ENCODE measurements at regions not wholly inside any gene's neighbourhood (a gene's known extent, or its start where the extent isn't known, plus 50 kb on each side); places are given as distances from the start of the nearest gene placed in this dataset.

- no peak for DNase-seq
Observed at GRCh38 chr12:24500831-24501230, 448.1 kb downstream of the BCAT1 start.

- DNase-seq: no peak
Observed at GRCh38 chr12:24500421-24500820, 448.5 kb downstream of the BCAT1 start.

- DNase-seq: no peak
Observed at GRCh38 chr12:24499151-24500146, 449.5 kb downstream of the BCAT1 start.

DNA sequence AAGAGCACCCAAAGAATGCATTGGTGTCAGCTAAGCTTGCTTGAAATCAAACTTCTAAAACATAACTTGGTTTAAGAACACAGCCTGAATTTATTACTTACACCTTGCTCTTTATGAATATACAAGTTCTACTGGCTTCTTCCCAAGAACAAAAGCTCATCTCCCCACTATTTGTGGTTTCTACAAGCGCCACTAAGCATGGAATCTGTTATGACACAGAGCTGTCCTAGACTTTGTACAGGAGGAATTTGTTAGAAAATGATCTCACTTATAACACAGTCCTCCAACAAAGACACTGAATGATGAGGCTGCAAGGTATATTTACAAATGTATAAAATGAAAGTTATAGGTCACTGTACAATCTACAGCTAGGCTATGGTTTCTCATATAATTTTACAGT lies 452.1 kb downstream of the BCAT1 start:
- DNase-seq: no peak

GRCh38 chr12:24494401-24494800 lies 454.5 kb downstream of the BCAT1 start:
- no peak for DNase-seq

GRCh38 chr12:24491968-24492367 lies 456.9 kb downstream of the BCAT1 start:
- no peak for DNase-seq

GRCh38 chr12:24489939-24490338 lies 459.0 kb downstream of the BCAT1 start:
- no peak for DNase-seq

GRCh38 chr12:24488906-24489619 lies 459.8 kb downstream of the BCAT1 start:
- DNase-seq: no peak

GRCh38 chr12:24488091-24488596 lies 460.8 kb downstream of the BCAT1 start:
- no peak for DNase-seq

GRCh38 chr12:24487606-24488005 lies 461.3 kb downstream of the BCAT1 start:
- no peak for DNase-seq

DNA sequence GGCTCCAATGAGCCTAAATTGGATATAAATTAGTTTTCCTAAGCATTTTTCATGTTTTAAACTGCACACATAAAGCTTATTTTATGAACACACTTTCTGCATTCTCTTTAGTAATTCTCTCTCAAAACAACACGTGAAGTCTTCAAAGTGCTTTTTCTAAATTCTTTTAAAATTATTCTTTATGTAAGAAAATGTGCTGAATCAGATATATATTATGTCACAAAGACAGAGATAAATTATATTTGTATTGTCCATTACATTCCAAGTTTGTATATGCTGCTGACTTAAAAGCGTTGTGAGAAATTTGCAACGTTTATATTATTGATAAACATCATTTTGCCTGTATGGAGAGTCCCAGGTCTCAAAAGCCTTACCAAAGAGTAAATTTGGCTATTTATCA lies 465.2 kb downstream of the BCAT1 start:
- no peak for DNase-seq

DNA sequence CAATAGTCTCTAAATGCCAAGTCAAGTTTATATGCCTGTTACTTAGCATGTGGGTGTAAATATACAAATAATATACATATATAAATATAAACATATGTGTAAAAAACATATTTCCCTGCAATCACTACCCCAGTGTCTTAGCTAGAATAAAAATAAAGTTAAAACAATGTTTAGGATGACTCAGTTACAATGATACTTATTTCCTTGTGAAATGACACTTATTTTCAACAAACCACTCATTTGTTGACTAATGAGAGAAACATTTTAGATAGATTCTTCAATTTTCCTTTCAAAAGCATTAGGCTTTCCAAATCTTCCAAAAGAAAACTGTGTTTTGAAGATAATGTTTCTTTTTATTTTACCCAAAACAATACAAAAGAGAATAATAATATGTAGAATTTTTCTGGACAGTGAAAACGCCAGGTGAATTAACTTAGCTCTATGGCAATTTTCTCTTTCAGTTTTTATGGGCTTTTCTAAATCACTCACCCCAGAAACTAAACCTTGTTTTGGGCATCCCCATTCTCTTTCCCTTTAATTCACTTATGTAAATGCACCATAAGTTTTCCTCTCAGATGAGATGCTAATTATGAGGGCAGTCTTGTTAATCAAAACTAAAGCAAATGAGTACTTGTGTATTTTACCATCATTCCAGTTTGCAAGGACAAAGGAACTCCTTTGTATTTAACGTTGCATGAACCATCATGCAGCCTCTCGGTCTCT lies 465.9 kb downstream of the BCAT1 start:
- DNase-seq: peak; percentile 51

DNA sequence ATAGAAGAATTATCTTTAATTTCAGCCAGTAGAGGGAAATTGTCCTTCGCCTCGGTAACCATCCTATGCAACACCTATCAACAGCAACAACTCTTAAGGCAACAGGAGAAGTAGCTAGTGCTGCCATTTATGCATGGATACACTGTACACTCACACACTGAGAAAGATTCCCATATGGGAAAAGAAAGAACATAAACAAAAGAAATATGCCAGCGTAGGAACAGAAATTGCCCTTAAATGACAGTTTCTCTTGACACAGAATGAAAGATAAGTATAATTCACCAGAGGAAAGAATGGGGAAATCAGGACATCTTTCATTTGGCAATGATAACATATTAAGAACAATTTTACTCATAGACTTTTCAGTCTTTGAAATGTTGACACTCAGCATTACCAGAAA lies 466.9 kb downstream of the BCAT1 start:
- DNase-seq: no peak

- no peak for DNase-seq
Observed at GRCh38 chr12:24480766-24481449, 468.0 kb downstream of the BCAT1 start.

- no peak for DNase-seq
Observed at GRCh38 chr12:24479131-24479530, 469.8 kb downstream of the BCAT1 start.

DNA sequence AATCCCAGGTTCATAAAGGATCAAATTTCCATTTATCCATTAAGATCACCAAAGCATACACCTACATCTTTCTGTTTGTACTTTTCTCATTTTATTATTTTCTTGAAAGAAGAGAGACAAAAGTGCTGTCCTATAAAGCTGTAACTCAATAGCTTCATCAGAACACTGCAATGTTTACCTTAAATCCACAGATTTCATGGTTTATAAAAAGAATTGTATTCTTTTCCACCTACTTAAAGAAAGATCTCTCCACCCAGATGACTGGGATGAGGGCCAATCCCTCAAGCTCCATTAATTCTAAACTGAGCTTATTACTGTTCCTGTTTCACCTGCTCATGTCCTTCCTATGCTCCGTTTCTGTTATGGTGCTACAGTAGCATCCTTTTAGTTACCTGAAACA lies 470.6 kb downstream of the BCAT1 start:
- DNase-seq: peak; percentile 92

- no peak for DNase-seq
Observed at GRCh38 chr12:24476310-24476709, 472.6 kb downstream of the BCAT1 start.

GRCh38 chr12:24475337-24475736 lies 473.6 kb downstream of the BCAT1 start:
- DNase-seq: no peak

DNA sequence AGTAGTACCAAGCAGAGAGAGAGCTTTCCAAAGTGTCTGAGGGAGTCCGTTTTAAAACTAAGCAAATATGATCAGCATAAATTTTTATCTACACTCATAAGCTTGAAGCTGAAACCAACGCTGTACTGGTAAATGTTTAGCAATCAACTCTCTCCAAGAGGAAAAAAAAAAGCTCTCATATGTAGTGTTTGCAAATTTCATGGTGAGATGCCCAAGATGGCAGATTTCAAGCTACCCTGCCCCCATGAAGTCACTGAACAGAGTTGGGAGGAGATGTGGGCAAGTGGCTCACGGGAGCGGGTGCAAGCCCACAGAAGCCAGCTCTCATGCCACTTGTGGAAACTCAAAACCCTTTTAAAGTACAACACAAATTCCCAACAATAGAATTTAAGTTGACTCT lies 475.8 kb downstream of the BCAT1 start:
- no peak for DNase-seq

GRCh38 chr12:24470050-24470449 lies 478.9 kb downstream of the BCAT1 start:
- DNase-seq: no peak

- DNase-seq: no peak
Observed at GRCh38 chr12:24469089-24469488, 479.8 kb downstream of the BCAT1 start.

DNA sequence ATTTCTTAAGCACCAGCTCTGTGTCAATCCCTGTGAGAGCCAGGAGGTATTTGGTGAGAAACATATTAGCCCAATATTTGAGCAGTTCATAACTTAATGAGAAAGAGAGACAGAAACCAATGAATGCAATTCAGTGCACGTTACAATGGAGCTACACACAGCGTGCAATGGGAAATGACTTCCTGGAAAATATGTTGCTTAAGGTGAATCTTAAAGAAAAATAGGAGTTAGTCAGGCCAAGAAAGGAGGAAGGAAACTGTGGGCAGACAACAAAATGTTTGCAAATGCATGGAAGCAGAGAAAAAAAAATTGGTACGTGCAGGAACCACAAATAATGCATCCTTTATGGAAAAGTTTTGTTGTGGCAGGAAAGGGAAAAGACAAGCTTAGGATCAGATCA lies 481.7 kb downstream of the BCAT1 start:
- no peak for DNase-seq

DNA sequence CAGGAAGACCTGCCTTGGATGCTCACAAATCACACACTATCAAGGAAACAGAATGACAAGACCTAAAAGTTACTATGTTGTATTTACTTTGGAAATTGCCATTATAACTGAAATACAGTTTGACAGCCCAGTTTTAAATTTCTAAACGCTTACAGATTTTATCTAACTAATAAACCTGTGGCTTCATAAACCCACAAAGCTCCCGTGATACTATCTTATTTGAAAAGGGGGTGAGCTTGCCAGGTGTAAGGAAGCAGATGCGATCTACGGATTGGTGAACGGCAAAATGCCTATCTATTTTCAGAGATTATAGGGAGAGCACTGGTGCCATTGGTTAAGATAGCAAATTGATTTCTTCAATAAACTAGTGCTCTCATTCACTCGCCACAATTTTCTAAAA lies 485.5 kb downstream of the BCAT1 start:
- DNase-seq: no peak

Data from NCI-H1105 treated with DMSO at 0.1 percent for 48 hours (cell line).